Spleen (tissue), 11 donors: ENCODE measurements at regions not wholly inside any gene's neighbourhood (a gene's known extent, or its start where the extent isn't known, plus 50 kb on each side); places are given as distances from the start of the nearest gene placed in this dataset.

Experiments
- DNase-seq: peaks from one replicate; pipeline ENCODE4 v3.0.0-alpha.2; 2020
- H3K27ac ChIP-seq, 8 donors: fragments of 200-600 bp; sonication (generic) in 7 of 8; 1 replicate in 4 of 8; 2 replicates in 4 of 8; pipeline versions ENCODE4 v1.5.0 to v1.8.0; 2016 to 2021; ENCODE audit warnings: inconsistent platforms in 4 of 8, mild to moderate bottlenecking in 4 of 8, moderate library complexity in 1 of 8
- H3K27me3 ChIP-seq, 7 donors: fragments of 200-600 bp; sonication (generic) in 6 of 7; replicated peaks in 1 of 7; 1 replicate in 4 of 7; 2 replicates in 3 of 7; pipeline versions ENCODE4 v1.5.0 to v1.8.0; 2016 to 2021; ENCODE audit warnings: inconsistent platforms in 3 of 7, mild to moderate bottlenecking in 1 of 7
- H3K36me3 ChIP-seq, 6 donors: fragments of 200-600 bp; sonication (generic) in 5 of 6; 1 replicate in 4 of 6; 2 replicates in 2 of 6; pipeline versions ENCODE4 v1.5.0 to v1.8.0; 2016 to 2021; ENCODE audit warnings: inconsistent platforms in 2 of 6
- H3K4me1 ChIP-seq, 6 donors: fragments of 200-600 bp; sonication (generic) in 5 of 6; 1 replicate in 3 of 6; 2 replicates in 3 of 6; pipeline versions ENCODE4 v1.5.0 to v1.8.0; 2016 to 2021; ENCODE audit warnings: inconsistent platforms in 3 of 6
- H3K4me3 ChIP-seq, 8 donors: fragments of 200-600 bp; sonication (generic) in 7 of 8; 1 replicate in 4 of 8; 2 replicates in 4 of 8; pipeline versions ENCODE4 v1.5.0 to v1.8.0; 2016 to 2021; ENCODE audit warnings: inconsistent platforms in 4 of 8, mild to moderate bottlenecking in 4 of 8, moderate library complexity in 2 of 8
- H3K9me3 ChIP-seq, 8 donors: fragments of 200-600 bp; sonication (generic) in 7 of 8; 1 replicate in 4 of 8; 2 replicates in 4 of 8; pipeline versions ENCODE4 v1.5.0 to v1.8.0; 2016 to 2021; ENCODE audit warnings: inconsistent platforms in 4 of 8
- POLR2A ChIP-seq, 3 donors: fragments of 450-650 bp; IDR thresholded peaks; one replicate each; pipeline ENCODE4 v1.5.1; 2017; ENCODE audit warnings: antibody characterized with exemption in 3 of 3, mild to moderate bottlenecking in 1 of 3
- POLR2AphosphoS5 ChIP-seq, 3 donors: sonication (generic); formaldehyde crosslinking; IDR thresholded peaks; one replicate each; pipeline ENCODE4 v1.5.1; 2017; ENCODE audit warnings: antibody characterized with exemption in 3 of 3
- WGBS, 5 donors: extraction: QIAGEN DNeasy Blood & Tissue Kit in 3 of 5; methylation state at CpG; one replicate each; pipeline versions ENCODE4 v1.1.5 to v1.1.7; 2013 to 2018; 5-methylcytosine and 5-hydroxymethylcytosine counted together
- intact Hi-C: fragments of 100-400 bp; cut with DNase I; formaldehyde crosslinking; loops from one replicate; pipeline ENCODE4 v1.15.0; 2023; ENCODE audit warnings: low total_unique reads
- TF ChIP-seq, protein P1 (sequence below), 11 experiments: fragments of 200-600 bp in 7 of 11; fragments of 450-650 bp in 4 of 11; sonication (generic) in 4 of 11; IDR thresholded peaks in 8 of 11; conservative IDR thresholded peaks in 3 of 11; 1 replicate in 7 of 11; 2 replicates in 4 of 11; pipeline versions ENCODE4 v1.4.0 to v1.8.0; 2016 to 2021; ENCODE audit warnings: antibody characterized with exemption in 11 of 11, inconsistent platforms in 4 of 11, mild to moderate bottlenecking in 1 of 11
- donor health status: healthy with polysubstance abuse.
- donor health status: DM: no; HTN: no; CAD: no; lungs with moderate emphysema.
- donor health status: DM: no; HTN: no; CAD: no.
- donor health status: Bipolar disorder and iron deficiency.
- donor health status: healthy.
- donor health status: DM: no; HTN: no; CAD: no.
- donor health status: DM: yes; HTN: yes; CAD: no.

DNA sequence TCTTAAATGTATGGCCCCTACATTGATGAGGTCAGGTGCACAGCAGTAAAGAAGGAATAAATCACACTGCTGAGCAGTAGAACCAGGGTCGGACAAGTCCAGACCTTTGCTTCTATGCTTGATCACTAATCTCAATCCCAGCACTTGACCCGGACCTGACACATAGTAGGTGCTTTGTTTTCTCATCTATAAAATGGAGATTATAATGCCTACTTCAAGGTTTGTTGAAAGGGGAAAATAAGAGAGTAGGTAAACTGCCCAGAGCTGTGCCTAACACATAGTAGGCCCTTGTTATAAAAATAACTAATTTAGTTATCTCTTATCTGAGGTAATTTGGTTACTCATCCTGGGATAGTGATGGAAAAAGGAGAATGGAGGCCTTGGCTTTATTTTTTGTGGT is 125.0 kb downstream of the RXFP2 start:
- peaks cover 0 to 12% (median 3%) of the 10 kb centered on the region in 6 donors for H3K4me1 ChIP-seq
- whole genome bisulfite sequencing, 5 donors: 85 to 96% (median 92%) methylated on average over 2 of the region's 2 CpGs
- H3K27ac ChIP-seq: no peak overlapping the region
- no peaks in the 10 kb centered on the region for H3K27me3 ChIP-seq
- DNase-seq: no peak
- no peaks in the 10 kb centered on the region for H3K36me3 ChIP-seq
- H3K4me3 ChIP-seq: no peak overlapping the region
- no peak for TF ChIP-seq POLR2AphosphoS5 (IDR thresholded peaks at IDR 0.05)
- TF ChIP-seq, protein P1, sequence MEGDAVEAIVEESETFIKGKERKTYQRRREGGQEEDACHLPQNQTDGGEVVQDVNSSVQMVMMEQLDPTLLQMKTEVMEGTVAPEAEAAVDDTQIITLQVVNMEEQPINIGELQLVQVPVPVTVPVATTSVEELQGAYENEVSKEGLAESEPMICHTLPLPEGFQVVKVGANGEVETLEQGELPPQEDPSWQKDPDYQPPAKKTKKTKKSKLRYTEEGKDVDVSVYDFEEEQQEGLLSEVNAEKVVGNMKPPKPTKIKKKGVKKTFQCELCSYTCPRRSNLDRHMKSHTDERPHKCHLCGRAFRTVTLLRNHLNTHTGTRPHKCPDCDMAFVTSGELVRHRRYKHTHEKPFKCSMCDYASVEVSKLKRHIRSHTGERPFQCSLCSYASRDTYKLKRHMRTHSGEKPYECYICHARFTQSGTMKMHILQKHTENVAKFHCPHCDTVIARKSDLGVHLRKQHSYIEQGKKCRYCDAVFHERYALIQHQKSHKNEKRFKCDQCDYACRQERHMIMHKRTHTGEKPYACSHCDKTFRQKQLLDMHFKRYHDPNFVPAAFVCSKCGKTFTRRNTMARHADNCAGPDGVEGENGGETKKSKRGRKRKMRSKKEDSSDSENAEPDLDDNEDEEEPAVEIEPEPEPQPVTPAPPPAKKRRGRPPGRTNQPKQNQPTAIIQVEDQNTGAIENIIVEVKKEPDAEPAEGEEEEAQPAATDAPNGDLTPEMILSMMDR (IDR thresholded peaks at IDR 0.05 in 8 of 11, conservative IDR thresholded peaks at IDR 0.05 in 3 of 11): no peak
- TF ChIP-seq POLR2A (IDR thresholded peaks at IDR 0.05): no peak
- no peaks in the 10 kb centered on the region for H3K9me3 ChIP-seq
- intact Hi-C loops: no loop called here

DNA sequence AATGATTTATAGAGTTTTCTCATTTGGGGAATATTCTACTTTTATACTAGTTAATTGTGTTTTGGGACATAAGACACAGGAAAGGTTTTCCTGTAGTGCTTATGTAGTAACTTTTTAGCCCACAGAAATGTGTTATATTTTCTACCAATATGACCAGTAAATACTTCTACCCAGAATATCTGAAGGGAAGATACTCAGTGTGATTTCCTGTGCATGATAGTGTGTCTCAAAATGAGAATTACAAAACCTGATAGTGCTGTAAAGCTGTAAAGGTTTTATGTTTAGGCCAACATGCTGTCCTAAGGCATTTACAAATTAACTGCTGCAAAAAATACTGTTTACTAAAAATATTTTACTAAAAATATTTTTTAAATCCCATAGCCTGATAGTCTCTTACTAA is 126.8 kb downstream of the RXFP2 start:
- H3K9me3 ChIP-seq: no peaks in the 10 kb centered on the region

DNA sequence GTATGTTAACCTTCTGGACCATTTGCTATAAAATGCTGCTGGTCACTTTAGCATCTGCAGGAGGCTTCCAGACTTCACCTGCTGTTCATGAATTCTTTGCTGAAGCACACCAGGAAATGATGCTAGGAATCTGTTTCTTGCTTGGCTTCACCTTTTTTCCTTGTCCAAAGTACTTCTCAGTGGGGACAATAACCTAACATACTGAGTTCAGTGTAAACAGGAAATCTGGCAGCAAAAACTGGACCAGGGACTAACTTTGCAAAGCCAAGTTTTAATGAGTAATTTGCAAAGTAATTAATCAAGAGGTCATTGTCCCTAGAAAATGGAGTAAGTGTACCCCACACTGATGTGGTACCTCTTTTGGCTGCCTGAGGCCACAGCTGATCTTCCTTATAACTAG is 128.4 kb downstream of the RXFP2 start:
- DNase-seq: no peak
- no peaks in the 10 kb centered on the region for H3K27me3 ChIP-seq
- H3K4me3 ChIP-seq: no peak overlapping the region
- H3K9me3 ChIP-seq: no peaks in the 10 kb centered on the region
- no peaks in the 10 kb centered on the region for H3K36me3 ChIP-seq
- intact Hi-C loops: no loop called here
- no peak overlapping the region for H3K27ac ChIP-seq
- TF ChIP-seq POLR2A (IDR thresholded peaks at IDR 0.05) (no peak), POLR2AphosphoS5 (IDR thresholded peaks at IDR 0.05) (no peak)
- TF ChIP-seq, protein P1 (IDR thresholded peaks at IDR 0.05 in 8 of 11, conservative IDR thresholded peaks at IDR 0.05 in 3 of 11): no peak
- peaks cover 0 to 11% (median 2%) of the 10 kb centered on the region in 6 donors for H3K4me1 ChIP-seq

More for the DNA sequence above, 126.8 kb downstream of the RXFP2 start:
- no peak for DNase-seq
- Histone ChIP-seq H3K4me3 (no peak overlapping the region), H3K27me3 (no peaks in the 10 kb centered on the region), H3K4me1 (peaks cover 0 to 12% (median 2%) of the 10 kb centered on the region in 6 donors), H3K36me3 (no peaks in the 10 kb centered on the region), H3K27ac (no peak overlapping the region)
- TF ChIP-seq POLR2AphosphoS5 (IDR thresholded peaks at IDR 0.05) (no peak), POLR2A (IDR thresholded peaks at IDR 0.05) (no peak)
- TF ChIP-seq, protein P1 (IDR thresholded peaks at IDR 0.05 in 8 of 11, conservative IDR thresholded peaks at IDR 0.05 in 3 of 11): no peak
- intact Hi-C loops: no loop called here

DNA sequence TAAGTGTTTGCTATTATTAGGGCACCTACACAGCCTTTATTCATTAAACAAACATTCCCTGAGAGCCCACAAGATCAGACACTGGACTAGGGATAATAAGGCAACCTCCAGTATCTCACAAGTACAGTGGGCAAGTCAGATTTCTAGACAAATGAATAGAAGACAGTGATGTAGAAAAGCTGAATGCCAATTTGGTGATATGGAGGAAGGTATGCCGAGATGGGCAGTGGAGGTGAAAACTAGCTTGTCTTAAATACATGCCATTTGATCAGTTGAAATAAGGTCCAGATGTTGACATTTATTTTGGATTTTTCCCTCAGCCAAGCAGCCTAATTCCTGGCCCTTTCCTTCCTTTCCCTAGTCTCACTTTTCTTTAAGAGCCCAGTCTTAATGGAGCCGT is 130.3 kb downstream of the RXFP2 start:
- Histone ChIP-seq H3K4me1 (peaks cover 0 to 5% (median 0%) of the 10 kb centered on the region in 6 donors), H3K9me3 (no peaks in the 10 kb centered on the region), H3K4me3 (no peak overlapping the region), H3K27ac (no peak overlapping the region), H3K27me3 (no peaks in the 10 kb centered on the region), H3K36me3 (no peaks in the 10 kb centered on the region)
- 93 to 99% (median 97%) methylated on average over 2 of the region's 2 CpGs for WGBS, 5 donors
- TF ChIP-seq POLR2AphosphoS5 (IDR thresholded peaks at IDR 0.05) (no peak), POLR2A (IDR thresholded peaks at IDR 0.05) (no peak)
- TF ChIP-seq, protein P1 (IDR thresholded peaks at IDR 0.05 in 8 of 11, conservative IDR thresholded peaks at IDR 0.05 in 3 of 11): no peak
- no peak for DNase-seq
- intact Hi-C loops: no loop called here
